NCI-H1105 treated with DMSO at 0.1 percent for 48 hours (cell line): ENCODE measurements at regions not wholly inside any gene's neighbourhood (a gene's known extent, or its start where the extent isn't known, plus 50 kb on each side); places are given as distances from the start of the nearest gene placed in this dataset.

ENCODE experiments used
- DNase-seq: peaks from one replicate; lab custom pipeline; 2025; lab: John Stamatoyannopoulos, UW

DNA sequence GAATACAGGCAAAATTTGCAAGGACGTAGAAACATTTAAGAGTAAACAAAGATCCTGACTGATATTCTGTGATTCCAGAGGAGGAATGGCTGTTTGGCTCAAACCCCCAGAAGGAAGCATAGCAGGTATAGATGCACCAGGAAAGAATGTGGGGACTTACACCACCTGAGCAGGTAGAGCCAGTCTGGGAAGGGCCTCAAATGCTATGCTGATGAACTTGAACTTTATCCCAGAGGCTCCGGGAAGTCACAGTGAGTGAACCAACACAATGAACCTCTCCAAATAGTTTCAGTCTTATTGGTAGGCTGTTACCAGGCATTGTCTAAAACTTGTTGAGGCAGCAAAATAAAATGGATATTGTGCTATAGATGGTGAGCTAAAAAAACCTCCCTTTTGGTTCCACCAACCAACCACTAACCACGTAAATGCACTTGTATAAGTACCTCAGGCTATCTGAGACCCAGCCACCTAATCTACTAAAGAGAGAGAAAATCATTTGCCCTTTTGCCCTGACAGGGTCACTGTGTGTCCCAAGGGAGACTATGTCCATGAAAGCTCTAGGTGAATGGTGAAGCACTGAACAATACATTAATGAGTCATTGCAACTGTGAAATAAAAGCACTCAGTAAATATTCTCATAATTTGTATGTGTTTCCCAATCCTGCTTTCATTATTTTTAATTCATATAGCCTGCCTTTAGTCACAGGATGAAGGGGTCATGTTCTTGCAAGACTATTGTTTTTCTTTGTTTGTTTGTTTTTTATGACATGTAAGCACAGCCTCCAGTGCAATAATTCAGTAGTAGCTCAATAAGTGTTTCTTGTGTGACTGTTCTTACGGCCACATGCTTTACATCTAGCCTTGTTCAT is 911.6 kb downstream of the EPHA4 start:
- no peak for DNase-seq

GRCh38 chr2:220662431-220662830 is 909.7 kb downstream of the EPHA4 start:
- no peak for DNase-seq

DNA sequence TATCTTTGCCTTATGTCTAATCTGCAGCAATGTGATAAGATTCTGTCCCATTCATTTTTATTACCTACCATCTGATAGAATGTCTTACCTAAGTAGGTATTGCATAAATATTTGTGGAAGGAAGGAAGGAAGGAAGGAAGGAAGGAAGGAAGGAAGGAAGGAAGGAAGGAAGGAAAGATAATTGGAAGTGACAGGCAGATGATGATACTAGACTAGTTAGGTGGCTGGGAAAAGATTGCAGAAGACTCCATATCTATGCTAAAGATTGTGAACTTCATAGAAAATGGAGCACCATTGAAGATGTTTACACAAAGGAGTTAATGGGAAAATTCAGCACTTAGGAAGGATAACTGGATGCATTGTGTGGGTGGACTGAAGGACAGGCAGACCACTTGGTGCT is 909.0 kb downstream of the EPHA4 start:
- DNase-seq = no peak

- no peak for DNase-seq
These were observed 907.6 kb downstream of the EPHA4 start for GRCh38 chr2:220664272-220665107.

GRCh38 chr2:220665108-220665471 is 907.0 kb downstream of the EPHA4 start:
- DNase-seq = peak; percentile 93

DNA sequence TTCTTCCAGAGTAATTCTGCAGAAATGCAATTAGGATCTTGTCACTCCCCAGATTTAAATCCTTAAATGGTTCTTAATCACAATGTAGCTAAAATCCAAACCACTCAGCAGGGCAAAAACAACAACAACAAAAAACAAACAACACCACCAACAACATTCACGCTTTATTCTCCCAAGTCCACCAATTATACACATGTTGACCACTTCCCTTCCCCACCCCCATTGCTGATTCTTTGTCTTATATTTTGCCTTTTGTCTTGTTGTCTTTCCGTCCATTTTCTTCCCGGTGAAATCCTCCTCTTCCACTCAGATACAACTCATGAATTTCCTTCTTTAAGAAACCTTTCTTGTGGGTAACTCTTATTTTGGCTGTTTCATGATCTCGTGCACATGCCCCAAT is 902.8 kb downstream of the EPHA4 start:
- DNase-seq = no peak

DNA sequence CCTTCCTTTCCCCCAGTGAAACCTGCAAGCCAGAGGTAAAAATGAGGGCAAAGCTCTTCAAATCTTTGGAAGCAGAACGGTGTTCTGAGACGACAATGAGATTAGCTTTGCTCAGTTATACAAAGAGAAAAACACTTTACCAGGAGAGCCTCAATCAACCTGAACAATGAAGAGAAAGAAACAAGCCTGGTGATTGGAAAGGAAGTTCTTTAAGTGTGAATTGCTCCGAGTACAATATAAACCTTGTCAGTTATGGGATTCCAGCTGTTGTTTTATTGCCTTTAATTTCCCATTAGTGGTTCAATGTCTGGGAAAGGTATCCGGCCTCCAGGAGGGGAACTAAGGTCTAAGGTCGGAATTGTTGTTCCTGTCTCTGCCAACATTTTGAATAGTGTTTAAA is 901.6 kb downstream of the EPHA4 start:
- DNase-seq = peak; percentile 95

DNA sequence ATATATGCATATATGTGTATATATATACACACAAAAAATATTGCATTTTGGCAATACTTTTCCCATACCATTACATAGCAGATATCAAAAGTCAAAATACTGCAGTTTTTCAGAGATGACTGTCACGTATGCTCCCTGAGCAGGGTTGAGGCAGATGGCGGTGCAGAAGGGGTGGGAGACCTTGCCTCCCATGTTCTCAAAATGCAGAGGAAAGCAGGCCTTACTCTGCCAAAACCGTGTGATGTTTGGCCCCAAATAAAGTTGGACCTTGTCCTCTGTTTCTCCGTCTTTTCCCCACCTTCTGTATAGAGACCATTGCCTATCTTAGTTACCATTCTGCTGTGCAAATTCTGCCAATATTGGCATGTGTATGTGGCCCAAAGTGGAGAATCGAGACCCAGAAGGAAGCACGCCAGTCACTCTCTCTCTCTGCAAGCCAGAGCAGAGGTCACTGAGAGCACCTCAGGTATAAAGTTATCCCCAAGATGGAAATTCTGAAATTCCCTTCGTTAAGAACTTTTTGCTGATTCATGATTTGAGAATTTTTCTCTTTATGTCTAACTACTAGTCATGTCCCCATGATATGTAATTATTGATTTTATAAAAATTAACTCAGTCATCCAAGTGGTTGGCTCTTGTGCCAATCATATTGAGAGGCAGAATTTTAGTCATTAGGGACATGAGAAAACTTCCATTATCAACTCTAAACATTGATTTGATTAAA is 898.8 kb downstream of the EPHA4 start:
- DNase-seq = no peak

DNA sequence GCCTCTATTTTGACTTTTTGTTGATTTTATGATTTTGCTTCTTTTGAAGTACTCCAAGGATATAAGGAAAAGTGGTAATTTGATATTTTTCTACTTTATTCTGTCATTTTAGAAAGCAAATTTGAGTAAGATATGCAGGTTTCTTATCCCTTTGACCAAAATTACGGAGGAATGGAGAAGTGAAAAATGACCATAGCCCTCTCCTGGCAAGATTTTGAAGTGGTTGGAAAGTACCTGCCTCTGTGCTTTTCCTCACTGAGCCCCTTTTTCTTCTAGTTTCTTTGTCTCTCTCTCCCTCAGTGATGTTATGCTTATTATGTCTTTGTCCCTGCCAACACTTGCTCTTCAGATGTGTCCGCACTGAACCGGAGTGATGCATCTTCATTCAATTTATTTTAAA is 898.1 kb downstream of the EPHA4 start:
- no peak for DNase-seq

- no peak for DNase-seq
These were observed 895.4 kb downstream of the EPHA4 start for GRCh38 chr2:220676695-220677094.

- no peak for DNase-seq
These were observed 893.2 kb downstream of the EPHA4 start for GRCh38 chr2:220678943-220679342.

GRCh38 chr2:220682616-220683015 is 889.5 kb downstream of the EPHA4 start:
- DNase-seq = no peak

- no peak for DNase-seq
These were observed 888.0 kb downstream of the EPHA4 start for GRCh38 chr2:220684099-220684498.

- no peak for DNase-seq
These were observed 884.8 kb downstream of the EPHA4 start for GRCh38 chr2:220687231-220687843.

- no peak for DNase-seq
These were observed 876.5 kb downstream of the EPHA4 start for GRCh38 chr2:220695397-220696279.

DNA sequence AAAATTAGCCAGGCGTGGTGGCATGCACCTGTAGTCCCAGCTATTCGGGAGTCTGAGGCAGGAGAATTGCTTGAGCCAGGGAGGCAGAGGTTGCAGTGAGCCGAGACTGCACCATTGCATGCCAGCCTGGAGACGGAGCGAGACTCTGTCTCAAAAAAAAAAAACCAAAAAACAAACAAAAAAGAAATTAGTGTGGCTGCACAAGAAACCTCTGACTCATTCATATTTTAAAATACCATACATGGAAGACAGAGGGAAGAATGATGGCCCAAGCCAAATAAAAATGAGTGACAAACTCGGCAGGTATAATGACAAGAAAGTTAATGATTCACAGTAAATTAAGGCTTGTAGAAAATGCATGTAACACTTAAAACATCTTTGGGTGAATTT is 875.8 kb downstream of the EPHA4 start:
- no peak for DNase-seq

- no peak for DNase-seq
These were observed 875.1 kb downstream of the EPHA4 start for GRCh38 chr2:220697011-220697410.

GRCh38 chr2:220701115-220701514 is 871.0 kb downstream of the EPHA4 start:
- no peak for DNase-seq

GRCh38 chr2:220703279-220703678 is 868.8 kb downstream of the EPHA4 start:
- DNase-seq = no peak

GRCh38 chr2:220704081-220704480 is 868.0 kb downstream of the EPHA4 start:
- no peak for DNase-seq

GRCh38 chr2:220704810-220705209 is 867.3 kb downstream of the EPHA4 start:
- no peak for DNase-seq
